ENCODE measurements at regions not wholly inside any gene's neighbourhood (a gene's known extent, or its start where the extent isn't known, plus 50 kb on each side); places are given as distances from the start of the nearest gene placed in this dataset.

GRCh38 chr18:34075963-34076860 lies 148.5 kb downstream of the NOL4 start:
- DNase-seq: no peak

- no peak for DNase-seq
Measured at GRCh38 chr18:34061226-34061625, 163.5 kb downstream of the NOL4 start.

- DNase-seq: no peak
Measured at GRCh38 chr18:34055227-34055626, 169.5 kb downstream of the NOL4 start.

GRCh38 chr18:34050661-34051060 lies 174.1 kb downstream of the NOL4 start:
- DNase-seq: no peak

- DNase-seq: peak; percentile 19
Measured at GRCh38 chr18:34049511-34049910, 175.2 kb downstream of the NOL4 start.

- DNase-seq: peak; percentile 50
Measured at GRCh38 chr18:34048423-34048822, 176.3 kb downstream of the NOL4 start.

- no peak for DNase-seq
Measured at GRCh38 chr18:34042423-34043146, 182.1 kb downstream of the NOL4 start.

- no peak for DNase-seq
Measured at GRCh38 chr18:34039611-34040010, 185.1 kb downstream of the NOL4 start.

GRCh38 chr18:34039201-34039600 lies 185.5 kb downstream of the NOL4 start:
- DNase-seq: no peak

GRCh38 chr18:34038086-34038485 lies 186.6 kb downstream of the NOL4 start:
- DNase-seq: no peak

GRCh38 chr18:34033968-34034367 lies 190.7 kb downstream of the NOL4 start:
- no peak for DNase-seq

GRCh38 chr18:34031810-34032209 lies 192.9 kb downstream of the NOL4 start:
- no peak for DNase-seq

GRCh38 chr18:34028324-34028723 lies 196.4 kb downstream of the NOL4 start:
- DNase-seq: no peak

GRCh38 chr18:34025191-34025801 lies 199.4 kb downstream of the NOL4 start:
- no peak for DNase-seq

GRCh38 chr18:34023471-34023870 lies 201.2 kb downstream of the NOL4 start:
- DNase-seq: no peak

- DNase-seq: peak; percentile 19
Measured at GRCh38 chr18:34018336-34018735, 206.4 kb downstream of the NOL4 start.

- no peak for DNase-seq
Measured at GRCh38 chr18:34003687-34004086, 221.0 kb downstream of the NOL4 start.

GRCh38 chr18:34002130-34002529 lies 222.6 kb downstream of the NOL4 start:
- no peak for DNase-seq

- DNase-seq: no peak
Measured at GRCh38 chr18:34001376-34001775, 223.3 kb downstream of the NOL4 start.

- peak; percentile 7 for DNase-seq
Measured at GRCh38 chr18:33987206-33987605, 237.5 kb downstream of the NOL4 start.

GRCh38 chr18:33983126-33983525 lies 241.6 kb downstream of the NOL4 start:
- no peak for DNase-seq

- DNase-seq: no peak
Measured at GRCh38 chr18:33960417-33960816, 264.3 kb downstream of the NOL4 start.

GRCh38 chr18:33959609-33960008 lies 265.1 kb downstream of the NOL4 start:
- no peak for DNase-seq

GRCh38 chr18:33957707-33958106 lies 267.0 kb downstream of the NOL4 start:
- DNase-seq: no peak

Measured in eye (tissue), 1 donor.